AG10803 (cell line): ENCODE measurements at regions not wholly inside any gene's neighbourhood (a gene's known extent, or its start where the extent isn't known, plus 50 kb on each side); places are given as distances from the start of the nearest gene placed in this dataset.

Experiments
- DNase-seq: peaks from one replicate; pipeline ENCODE4 v3.0.0; 2010; ENCODE audit warnings: low read depth
- H3K4me3 ChIP-seq: 2 replicates; pipeline ENCODE4 v1.5.1; 2011; ENCODE audit warnings: mild to moderate bottlenecking, low read length, control low read depth
- TF ChIP-seq, protein P1 (sequence below): conservative IDR thresholded peaks from 2 replicates; pipeline ENCODE4 v1.5.1; 2011; ENCODE audit warnings: mild to moderate bottlenecking, low read length, control low read depth, inconsistent platforms

DNA sequence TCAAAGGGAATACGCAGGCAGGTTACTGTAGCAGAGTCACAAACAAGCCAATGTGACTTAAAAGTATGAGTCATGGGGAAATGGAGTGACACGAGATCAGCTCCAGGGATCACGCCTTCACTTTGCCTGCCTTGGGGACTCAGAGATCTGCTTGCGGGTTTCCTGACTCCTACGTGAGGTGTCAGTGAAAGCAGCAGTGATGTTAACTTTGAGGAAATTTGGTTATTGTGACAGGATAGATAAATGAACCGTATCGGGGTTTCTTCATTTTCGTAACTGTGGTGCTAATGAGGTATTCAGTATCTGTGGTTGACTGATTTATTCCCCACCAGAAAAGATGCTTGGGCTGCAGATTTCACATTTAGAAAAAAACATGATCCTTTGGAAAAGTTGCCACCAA, 383.3 kb upstream of the ZFP42 start:
- TF ChIP-seq, protein P1, sequence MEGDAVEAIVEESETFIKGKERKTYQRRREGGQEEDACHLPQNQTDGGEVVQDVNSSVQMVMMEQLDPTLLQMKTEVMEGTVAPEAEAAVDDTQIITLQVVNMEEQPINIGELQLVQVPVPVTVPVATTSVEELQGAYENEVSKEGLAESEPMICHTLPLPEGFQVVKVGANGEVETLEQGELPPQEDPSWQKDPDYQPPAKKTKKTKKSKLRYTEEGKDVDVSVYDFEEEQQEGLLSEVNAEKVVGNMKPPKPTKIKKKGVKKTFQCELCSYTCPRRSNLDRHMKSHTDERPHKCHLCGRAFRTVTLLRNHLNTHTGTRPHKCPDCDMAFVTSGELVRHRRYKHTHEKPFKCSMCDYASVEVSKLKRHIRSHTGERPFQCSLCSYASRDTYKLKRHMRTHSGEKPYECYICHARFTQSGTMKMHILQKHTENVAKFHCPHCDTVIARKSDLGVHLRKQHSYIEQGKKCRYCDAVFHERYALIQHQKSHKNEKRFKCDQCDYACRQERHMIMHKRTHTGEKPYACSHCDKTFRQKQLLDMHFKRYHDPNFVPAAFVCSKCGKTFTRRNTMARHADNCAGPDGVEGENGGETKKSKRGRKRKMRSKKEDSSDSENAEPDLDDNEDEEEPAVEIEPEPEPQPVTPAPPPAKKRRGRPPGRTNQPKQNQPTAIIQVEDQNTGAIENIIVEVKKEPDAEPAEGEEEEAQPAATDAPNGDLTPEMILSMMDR, result no peak
- H3K4me3 ChIP-seq, result no peak overlapping the region
- peak; percentile 55 for DNase-seq

DNA sequence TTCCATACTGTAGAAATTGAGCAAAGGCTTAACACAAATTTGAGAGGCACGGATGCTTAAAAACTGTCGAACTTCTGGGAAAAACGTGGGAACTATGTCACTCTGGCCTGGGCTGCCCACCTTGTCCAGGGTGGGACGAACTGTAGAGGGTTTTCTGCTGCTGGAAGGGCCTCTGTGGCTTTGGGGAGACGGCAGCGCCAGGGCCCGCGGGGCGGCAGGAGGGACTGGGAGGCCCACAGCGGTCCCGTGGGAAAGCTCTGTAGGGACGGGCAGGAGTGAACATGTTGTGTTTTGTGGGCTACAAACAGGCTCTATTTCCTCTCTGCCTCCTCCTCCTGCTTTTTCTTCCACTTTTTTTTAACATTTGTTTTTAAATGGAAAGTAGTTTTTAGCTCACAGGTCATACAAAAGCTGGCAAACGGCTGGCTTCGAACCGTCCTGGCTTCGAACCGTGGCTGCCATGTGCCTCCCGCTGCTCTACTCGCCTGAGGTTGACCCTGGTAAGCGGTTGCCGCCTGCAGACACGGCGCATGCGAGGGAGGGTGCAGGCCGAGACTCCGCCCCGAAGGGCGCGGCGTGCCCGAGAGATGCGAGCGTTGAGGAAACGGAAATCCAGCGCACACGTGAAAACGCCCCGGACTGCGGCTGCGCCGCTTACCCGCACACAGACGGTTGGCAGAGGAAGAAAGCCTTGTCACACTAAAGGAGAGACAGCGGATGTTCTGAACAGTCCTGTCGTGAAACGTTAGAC, 382.3 kb upstream of the ZFP42 start:
- no peak overlapping the region for H3K4me3 ChIP-seq
- DNase-seq, result no peak
- TF ChIP-seq, protein P1, result no peak

DNA sequence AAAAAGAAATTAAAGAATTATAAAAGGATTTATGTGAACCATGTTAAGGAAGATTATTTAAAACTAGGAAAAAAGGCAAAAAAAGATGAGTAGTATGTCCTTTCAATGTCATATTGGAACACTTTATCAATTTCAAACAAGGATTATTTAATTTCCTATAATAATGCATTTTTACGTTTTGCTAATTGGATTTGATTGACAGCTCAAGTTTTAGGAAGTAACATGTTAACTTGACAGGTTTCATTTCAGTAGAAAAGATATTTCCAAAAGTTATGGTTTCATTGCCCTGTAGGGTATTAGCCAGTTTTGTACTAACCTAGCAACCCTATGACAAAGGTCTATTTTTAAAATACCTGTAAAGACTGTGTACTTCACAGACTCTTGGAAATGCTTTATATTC, 379.6 kb upstream of the ZFP42 start:
- no peak overlapping the region for H3K4me3 ChIP-seq
- no peak for DNase-seq
- TF ChIP-seq, protein P1, result no peak

DNA sequence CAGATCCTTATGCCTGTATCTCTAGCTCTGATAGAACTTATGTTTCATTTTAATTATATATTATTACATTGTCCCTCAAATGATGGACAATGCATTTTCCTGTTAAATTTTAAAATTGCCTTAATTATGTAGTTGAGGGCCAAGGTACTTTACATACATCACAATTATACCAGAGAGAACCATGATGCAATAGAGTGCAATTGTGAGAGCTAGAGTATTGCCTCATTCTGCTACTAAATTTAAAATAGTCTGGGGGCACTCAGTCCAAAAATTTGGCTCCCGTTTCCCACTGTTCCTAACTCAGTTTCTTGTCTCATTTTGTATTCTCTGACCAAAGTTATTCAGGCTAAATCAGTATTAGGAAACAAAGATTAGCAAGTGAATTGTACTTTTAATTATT, 378.5 kb upstream of the ZFP42 start:
- TF ChIP-seq, protein P1, result no peak
- H3K4me3 ChIP-seq, result no peak overlapping the region
- peak; percentile 42 for DNase-seq

DNA sequence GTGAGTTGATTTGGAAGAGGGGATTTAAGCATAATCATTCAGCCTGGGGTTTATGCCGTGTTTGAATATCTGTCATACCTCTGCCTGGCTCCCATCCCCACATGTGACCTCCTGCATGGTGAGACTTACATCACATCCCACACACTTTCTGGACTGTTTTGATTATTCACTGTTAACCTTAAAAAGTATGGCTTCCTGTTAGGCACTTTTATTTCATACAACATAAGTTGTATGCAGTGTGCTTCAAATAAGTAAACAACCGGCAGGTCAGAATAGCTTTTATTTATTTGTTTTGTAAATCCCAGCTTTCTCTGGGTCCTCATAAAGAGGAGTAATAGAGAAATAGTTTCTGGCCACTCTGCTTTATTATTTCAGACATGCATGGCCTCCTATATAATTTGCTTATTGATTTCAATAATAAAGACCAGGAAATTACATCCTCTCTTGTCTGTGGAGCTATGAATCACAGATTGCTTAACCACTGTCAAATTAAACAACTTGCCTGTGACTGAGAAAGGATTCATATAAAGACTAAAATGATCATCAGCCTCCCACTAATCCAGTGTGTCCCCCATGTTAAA, 376.8 kb upstream of the ZFP42 start:
- DNase-seq, result peak; percentile 36
- TF ChIP-seq, protein P1, result no peak
- H3K4me3 ChIP-seq, result no peak overlapping the region

DNA sequence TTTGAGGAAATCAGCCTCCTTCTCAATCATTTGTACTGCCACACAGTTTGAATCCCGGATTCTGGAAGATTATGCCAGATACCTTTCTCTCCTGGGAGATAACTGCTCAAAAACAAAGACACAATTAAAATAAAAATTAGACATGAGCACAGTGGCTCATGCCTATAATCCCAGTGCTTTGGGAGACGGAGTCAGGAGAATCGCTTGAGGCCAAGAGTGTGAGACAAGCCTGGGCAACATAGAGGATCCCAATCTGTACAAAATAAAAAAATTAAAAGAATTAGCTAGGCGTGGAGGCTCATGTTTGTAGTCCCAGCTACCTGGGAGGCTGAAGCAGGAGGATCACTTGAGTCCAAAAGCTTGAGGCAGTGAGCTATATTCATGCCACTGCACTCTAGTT, 376.3 kb upstream of the ZFP42 start:
- H3K4me3 ChIP-seq, result no peak overlapping the region
- TF ChIP-seq, protein P1, result no peak
- DNase-seq, result no peak
